HCT116 (cell line): ENCODE measurements at regions not wholly inside any gene's neighbourhood (a gene's known extent, or its start where the extent isn't known, plus 50 kb on each side); places are given as distances from the start of the nearest gene placed in this dataset.

Experiments used
- ATAC-seq: fragments of 200-7000 bp; cut with Tn5 transposase; 2 replicates; pipeline ENCODE4 v1.9.1; 2020; ENCODE audit warnings: mild to moderate bottlenecking, moderate library complexity
- BruUV-seq: library from RNA; stranded (reverse); fragments of 400-500 nt; replicated peaks from 2 replicates; lab custom pipeline; 2021; lab: Mats Ljungman, UMichigan
- CTCF ChIA-PET: fragments of 300-600 bp; sonication (Branson Sonifier 250); formaldehyde crosslinking; loops from one replicate; lab custom pipeline; 2021; ENCODE audit warnings: antibody characterized with exemption; lab: Charles Lee
- POLR2A ChIA-PET: fragments of 300-600, 350-600 bp; sonication (Branson Sonifier 250); formaldehyde crosslinking; loops from one replicate; lab custom pipeline; 2021; ENCODE audit warnings: antibody characterized with exemption; lab: Charles Lee
- RAD21 ChIA-PET, 2 experiments: fragments of 300-600 bp; sonication (Branson Sonifier 250); formaldehyde crosslinking; loops; one replicate each; lab custom pipeline; 2023; ENCODE audit warnings: low total read pairs in 2 of 2; ENCODE audit not compliant: uncharacterized antibody in 2 of 2, unreplicated experiment in 2 of 2, low non-redundant PET in 1 of 2; lab: Charles Lee
- DNase-seq: peaks from one replicate; pipeline ENCODE4 v3.0.0-alpha.2; 2010; ENCODE audit warnings: low read depth, low spot score
- H2AFZ ChIP-seq: fragments of 200-600 bp; shearing (Covaris generic), sonication (generic); 2 replicates; pipeline ENCODE4 v1.6.1; 2017; ENCODE audit warnings: low read depth, mixed run types, mixed read lengths, antibody characterized with exemption, low read length; ENCODE audit not compliant: poor library complexity, severe bottlenecking
- H3K27ac ChIP-seq: 2 replicates; pipeline ENCODE4 v1.5.1; 2012; ENCODE audit warnings: low read depth, low read length
- H3K27me3 ChIP-seq: fragments of 200-600 bp; sonication (generic); 2 replicates; pipeline ENCODE4 v1.6.1; 2016; ENCODE audit warnings: mixed run types, low read length, mixed read lengths; ENCODE audit not compliant: insufficient read depth
- H3K36me3 ChIP-seq, 2 experiments: fragments of 200-500 bp in 1 of 2; fragments of 200-600 bp in 1 of 2; sonication (Bioruptor generic) in 1 of 2; sonication (generic) in 1 of 2; 2 replicates each; pipeline versions ENCODE4 v1.5.1 to v1.6.1; 2014 to 2016; ENCODE audit warnings: low read length in 2 of 2, inconsistent platforms in 1 of 2, mixed read lengths in 1 of 2, mixed run types in 1 of 2; ENCODE audit not compliant: insufficient read depth in 2 of 2, control insufficient read depth in 1 of 2
- H3K4me1 ChIP-seq, 2 experiments: fragments of 200-600 bp in 1 of 2; sonication (generic) in 1 of 2; 2 replicates each; pipeline versions ENCODE4 v1.5.1 to v1.6.1; 2012 to 2017; ENCODE audit warnings: low read length in 2 of 2, inconsistent platforms in 1 of 2, mild to moderate bottlenecking in 1 of 2, mixed read lengths in 1 of 2, mixed run types in 1 of 2, moderate library complexity in 1 of 2; ENCODE audit not compliant: insufficient read depth in 2 of 2, control insufficient read depth in 1 of 2
- H3K4me2 ChIP-seq: fragments of 200-600 bp; sonication (generic); 2 replicates; pipeline ENCODE4 v1.6.1; 2017; ENCODE audit warnings: mixed run types, low read length, mixed read lengths
- H3K4me3 ChIP-seq, 2 experiments: fragments of 200-600 bp in 1 of 2; sonication (generic) in 1 of 2; replicated peaks in 1 of 2; 2 replicates each; pipeline ENCODE4 v1.5.1; 2011 to 2016; ENCODE audit warnings: low read length in 2 of 2, control low read depth in 1 of 2, low read depth in 1 of 2, mild to moderate bottlenecking in 1 of 2, mixed read lengths in 1 of 2, mixed run types in 1 of 2
- H3K79me2 ChIP-seq: fragments of 200-600 bp; sonication (generic); 2 replicates; pipeline ENCODE4 v1.6.1; 2017; ENCODE audit warnings: mild to moderate bottlenecking, mixed run types, low read length, moderate library complexity, mixed read lengths; ENCODE audit not compliant: insufficient read depth
- H3K9ac ChIP-seq: fragments of 200-600 bp; sonication (generic); 2 replicates; pipeline ENCODE4 v1.6.1; 2016; ENCODE audit warnings: low read length, mixed read lengths
- H3K9me2 ChIP-seq: fragments of 200-600 bp; sonication (generic), shearing (Covaris generic); 2 replicates; pipeline ENCODE4 v1.6.1; 2017; ENCODE audit warnings: mixed run types, mild to moderate bottlenecking, moderate library complexity; ENCODE audit not compliant: insufficient read depth
- H3K9me3 ChIP-seq, 2 experiments: fragments of 200-500 bp in 1 of 2; fragments of 200-600 bp in 1 of 2; sonication (Bioruptor generic) in 1 of 2; sonication (generic) in 1 of 2; 2 replicates each; pipeline ENCODE4 v1.6.1; 2014 to 2017; ENCODE audit warnings: low read length in 2 of 2, mixed read lengths in 2 of 2, inconsistent platforms in 1 of 2, low read depth in 1 of 2, mild to moderate bottlenecking in 1 of 2, mixed run types in 1 of 2, moderate library complexity in 1 of 2; ENCODE audit not compliant: control insufficient read depth in 1 of 2, insufficient read depth in 1 of 2
- H4K20me1 ChIP-seq: fragments of 200-600 bp; sonication (generic), shearing (Covaris generic); 2 replicates; pipeline ENCODE4 v1.6.1; 2017; ENCODE audit warnings: mixed run types, mild to moderate bottlenecking, moderate library complexity; ENCODE audit not compliant: insufficient read depth
- ATF3 ChIP-seq: IDR thresholded peaks from 2 replicates; pipeline ENCODE4 v1.6.1; 2012
- CEBPB ChIP-seq: IDR thresholded peaks from 2 replicates; pipeline ENCODE4 v1.6.1; 2012; ENCODE audit warnings: low read depth
- EZH2 ChIP-seq: fragments of 200-600 bp; sonication (generic); IDR thresholded peaks from 2 replicates; pipeline ENCODE4 v1.6.1; 2017; ENCODE audit warnings: antibody characterized with exemption, mixed run types
- EZH2phosphoT487 ChIP-seq: fragments of 200-600 bp; IDR thresholded peaks from 2 replicates; pipeline ENCODE4 v1.6.1; 2018; ENCODE audit warnings: antibody characterized with exemption, borderline replicate concordance
- FOSL1 ChIP-seq: IDR thresholded peaks from 2 replicates; pipeline ENCODE4 v1.6.1; 2012; ENCODE audit warnings: low read depth
- JUND ChIP-seq: IDR thresholded peaks from 2 replicates; pipeline ENCODE4 v1.6.1; 2012
- RAD21 ChIP-seq: IDR thresholded peaks from 2 replicates; pipeline ENCODE4 v1.6.1; 2012; ENCODE audit warnings: low read depth, mild to moderate bottlenecking
- REST ChIP-seq: IDR thresholded peaks from 2 replicates; pipeline ENCODE4 v1.6.1; 2012; ENCODE audit warnings: low read depth
- SP1 ChIP-seq: IDR thresholded peaks from 2 replicates; pipeline ENCODE4 v1.6.1; 2012; ENCODE audit warnings: low read depth
- SRF ChIP-seq: IDR thresholded peaks from 2 replicates; pipeline ENCODE4 v1.6.1; 2012; ENCODE audit warnings: low read depth
- TCF7L2 ChIP-seq: IDR thresholded peaks from 2 replicates; pipeline ENCODE4 v1.7.0; 2011; ENCODE audit warnings: borderline replicate concordance, inconsistent platforms; ENCODE audit not compliant: insufficient read depth, insufficient read length; ENCODE audit errors: extremely low read depth
- ZFX ChIP-seq: fragments of 450-650 bp; IDR thresholded peaks from 2 replicates; pipeline ENCODE4 v1.6.1; 2017
- ZNF274 ChIP-seq: fragments of 200-500 bp; sonication (Bioruptor generic); IDR thresholded peaks from 2 replicates; pipeline ENCODE4 v1.6.1; 2014; ENCODE audit warnings: mild to moderate bottlenecking, low read depth, low read length, inconsistent platforms
- intact Hi-C: fragments of 100-400 bp; cut with micrococcal nuclease; formaldehyde crosslinking; loops from 2 replicates; pipeline ENCODE4 v1.10.0; 2022
- TF ChIP-seq, protein P1 (sequence below): IDR thresholded peaks from 2 replicates; pipeline ENCODE4 v1.6.1; 2012
- TF ChIP-seq, protein P2 (sequence below): IDR thresholded peaks from 2 replicates; pipeline ENCODE4 v1.6.1; 2011; ENCODE audit warnings: mild to moderate bottlenecking, low read length, moderate library complexity; ENCODE audit not compliant: insufficient replicate concordance; ENCODE audit errors: extremely low read depth

- BruUV-seq = no TSS peak
- ATAC-seq (no peak), DNase-seq (no peak)
- ChIA-PET CTCF (no interaction called here), RAD21 (no interaction called here), POLR2A (no interaction called here)
- Histone ChIP-seq H3K79me2 (no peaks in the 10 kb centered on the region), H3K9ac (no peak overlapping the region), H3K36me3 (no peaks in the 10 kb centered on the region), H3K4me1 (no peaks in the 10 kb centered on the region), H3K27ac (no peak overlapping the region), H3K9me3 (no peaks in the 10 kb centered on the region), H3K9me2 (no peaks in the 10 kb centered on the region), H3K4me2 (no peak overlapping the region), H4K20me1 (no peaks in the 10 kb centered on the region), H2AFZ (no peak overlapping the region), H3K27me3 (no peaks in the 10 kb centered on the region), H3K4me3 (no peak overlapping the region)
- TF ChIP-seq ZFX (no peak), ZNF274 (no peak), FOSL1 (no peak), SRF (no peak), TCF7L2 (no peak), SP1 (no peak), EZH2phosphoT487 (no peak), EZH2 (no peak), RAD21 (no peak), REST (no peak), ATF3 (no peak), JUND (no peak), CEBPB (no peak)
- TF ChIP-seq, protein P1, sequence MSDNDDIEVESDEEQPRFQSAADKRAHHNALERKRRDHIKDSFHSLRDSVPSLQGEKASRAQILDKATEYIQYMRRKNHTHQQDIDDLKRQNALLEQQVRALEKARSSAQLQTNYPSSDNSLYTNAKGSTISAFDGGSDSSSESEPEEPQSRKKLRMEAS = no peak
- TF ChIP-seq, protein P2, sequence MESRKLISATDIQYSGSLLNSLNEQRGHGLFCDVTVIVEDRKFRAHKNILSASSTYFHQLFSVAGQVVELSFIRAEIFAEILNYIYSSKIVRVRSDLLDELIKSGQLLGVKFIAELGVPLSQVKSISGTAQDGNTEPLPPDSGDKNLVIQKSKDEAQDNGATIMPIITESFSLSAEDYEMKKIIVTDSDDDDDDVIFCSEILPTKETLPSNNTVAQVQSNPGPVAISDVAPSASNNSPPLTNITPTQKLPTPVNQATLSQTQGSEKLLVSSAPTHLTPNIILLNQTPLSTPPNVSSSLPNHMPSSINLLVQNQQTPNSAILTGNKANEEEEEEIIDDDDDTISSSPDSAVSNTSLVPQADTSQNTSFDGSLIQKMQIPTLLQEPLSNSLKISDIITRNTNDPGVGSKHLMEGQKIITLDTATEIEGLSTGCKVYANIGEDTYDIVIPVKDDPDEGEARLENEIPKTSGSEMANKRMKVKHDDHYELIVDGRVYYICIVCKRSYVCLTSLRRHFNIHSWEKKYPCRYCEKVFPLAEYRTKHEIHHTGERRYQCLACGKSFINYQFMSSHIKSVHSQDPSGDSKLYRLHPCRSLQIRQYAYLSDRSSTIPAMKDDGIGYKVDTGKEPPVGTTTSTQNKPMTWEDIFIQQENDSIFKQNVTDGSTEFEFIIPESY = no peak
- intact Hi-C loops = no loop called here
Observed at GRCh38 chr4:111720866-111721265, 424.4 kb upstream of the FAM241A start.
